H9 (cell line): ENCODE measurements at regions not wholly inside any gene's neighbourhood (a gene's known extent, or its start where the extent isn't known, plus 50 kb on each side); places are given as distances from the start of the nearest gene placed in this dataset.
A peak's percentile ranks its signal among the peaks of the same experiment; 100 is the strongest.

Source experiments
- DNase-seq: peaks from one replicate; pipeline ENCODE4 v3.0.0-alpha.2; 2017
- H2AFZ ChIP-seq: one replicate; pipeline ENCODE4 v1.6.1; 2013; ENCODE audit warnings: mild to moderate bottlenecking, low read length, control low read depth, moderate library complexity
- H2AK5ac ChIP-seq: 2 replicates; pipeline ENCODE4 v1.6.1; 2013; ENCODE audit warnings: low read length, control low read depth, mixed read lengths; ENCODE audit not compliant: insufficient read length
- H2BK120ac ChIP-seq: one replicate; pipeline ENCODE4 v1.6.1; 2013; ENCODE audit warnings: low read depth, mild to moderate bottlenecking, low read length, control low read depth, inconsistent platforms; ENCODE audit not compliant: poor library complexity, severe bottlenecking
- H2BK12ac ChIP-seq: 2 replicates; pipeline ENCODE4 v1.6.1; 2013; ENCODE audit warnings: low read length, control low read depth, mixed read lengths, low read depth; ENCODE audit not compliant: insufficient read length
- H2BK15ac ChIP-seq: 2 replicates; pipeline ENCODE4 v1.6.1; 2013; ENCODE audit warnings: low read depth, low read length, control low read depth
- H2BK20ac ChIP-seq: one replicate; pipeline ENCODE4 v1.6.1; 2013; ENCODE audit warnings: low read depth, mild to moderate bottlenecking, low read length, control low read depth, inconsistent platforms; ENCODE audit not compliant: poor library complexity, severe bottlenecking
- H2BK5ac ChIP-seq: 2 replicates; pipeline ENCODE4 v1.6.1; 2013; ENCODE audit warnings: low read length, control low read depth, mixed read lengths; ENCODE audit not compliant: insufficient read length
- H3K14ac ChIP-seq: 2 replicates; pipeline ENCODE4 v1.6.1; 2013; ENCODE audit warnings: low read length, control low read depth; ENCODE audit not compliant: insufficient read depth
- H3K18ac ChIP-seq: 2 replicates; pipeline ENCODE4 v1.6.1; 2013; ENCODE audit warnings: low read depth, mild to moderate bottlenecking, mixed read lengths, low read length, control low read depth; ENCODE audit not compliant: insufficient read length
- H3K23ac ChIP-seq: 2 replicates; pipeline ENCODE4 v1.6.1; 2013; ENCODE audit warnings: low read length, control low read depth, mixed read lengths, low read depth; ENCODE audit not compliant: insufficient read length
- H3K23me2 ChIP-seq: 2 replicates; pipeline ENCODE4 v1.6.1; 2013; ENCODE audit warnings: low read depth, mild to moderate bottlenecking, mixed read lengths, low read length, control low read depth; ENCODE audit not compliant: insufficient read length, poor library complexity, severe bottlenecking
- H3K27ac ChIP-seq: 2 replicates; pipeline ENCODE4 v1.5.1; 2013; ENCODE audit warnings: low read length, control low read depth, mixed read lengths, low read depth; ENCODE audit not compliant: insufficient read length
- H3K27me3 ChIP-seq: 2 replicates; pipeline ENCODE4 v1.6.1; 2013; ENCODE audit warnings: low read length, control low read depth, inconsistent platforms; ENCODE audit not compliant: insufficient read depth
- H3K4ac ChIP-seq: 2 replicates; pipeline ENCODE4 v1.6.1; 2013; ENCODE audit warnings: low read depth, mild to moderate bottlenecking, control low read depth, inconsistent platforms, low read length, moderate library complexity
- H3K4me1 ChIP-seq: 2 replicates; pipeline ENCODE4 v1.6.1; 2013; ENCODE audit warnings: low read length, control low read depth, inconsistent platforms; ENCODE audit not compliant: insufficient read depth
- H3K4me2 ChIP-seq: 2 replicates; pipeline ENCODE4 v1.6.1; 2013; ENCODE audit warnings: low read length, control low read depth, mixed read lengths; ENCODE audit not compliant: insufficient read length, insufficient read depth
- H3K56ac ChIP-seq: 2 replicates; pipeline ENCODE4 v1.6.1; 2013; ENCODE audit warnings: low read depth, mild to moderate bottlenecking, mixed read lengths, low read length, control low read depth; ENCODE audit not compliant: insufficient read length
- H3K79me1 ChIP-seq: 2 replicates; pipeline ENCODE4 v1.6.1; 2013; ENCODE audit warnings: low read depth, mild to moderate bottlenecking, moderate library complexity, low read length, control low read depth, inconsistent platforms; ENCODE audit not compliant: insufficient read depth, poor library complexity, severe bottlenecking
- H3K79me2 ChIP-seq: 2 replicates; pipeline ENCODE4 v1.6.1; 2013; ENCODE audit warnings: low read length, control low read depth, inconsistent platforms; ENCODE audit not compliant: insufficient read depth
- H3K9ac ChIP-seq: 2 replicates; pipeline ENCODE4 v1.6.1; 2013; ENCODE audit warnings: low read length, control low read depth, mixed read lengths; ENCODE audit not compliant: insufficient read length; ENCODE audit errors: extremely low read depth
- H3K9me3 ChIP-seq: one replicate; pipeline ENCODE4 v1.6.1; 2013; ENCODE audit warnings: low read depth, low read length, inconsistent platforms; ENCODE audit not compliant: control insufficient read depth
- H3T11ph ChIP-seq: one replicate; pipeline ENCODE4 v1.6.1; 2013; ENCODE audit warnings: mild to moderate bottlenecking, low read length, control low read depth, inconsistent platforms
- H4K20me1 ChIP-seq: one replicate; pipeline ENCODE4 v1.6.1; 2013; ENCODE audit not compliant: control insufficient read depth, insufficient read length, insufficient read depth
- H4K5ac ChIP-seq: 2 replicates; pipeline ENCODE4 v1.6.1; 2013; ENCODE audit warnings: low read depth, mild to moderate bottlenecking, mixed read lengths, low read length, control low read depth; ENCODE audit not compliant: insufficient read length
- H4K8ac ChIP-seq: replicated peaks from 2 replicates; pipeline ENCODE4 v1.6.1; 2013; ENCODE audit warnings: low read length, control low read depth, mixed read lengths, low read depth; ENCODE audit not compliant: insufficient read length
- H4K91ac ChIP-seq: 2 replicates; pipeline ENCODE4 v1.6.1; 2013; ENCODE audit warnings: low read depth, mild to moderate bottlenecking, moderate library complexity, mixed read lengths, low read length, control low read depth; ENCODE audit not compliant: insufficient read length
- H3K27ac Mint-ChIP-seq, 3 experiments: 2 replicates in 2 of 3; 3 replicates in 1 of 3; pipeline ENCODE4 v1.8.0; 2020 to 2021; ENCODE audit warnings: mixed read lengths in 3 of 3, mild to moderate bottlenecking in 1 of 3, moderate library complexity in 1 of 3
- H3K27me3 Mint-ChIP-seq: 2 replicates; pipeline ENCODE4 v1.8.0; 2021; ENCODE audit warnings: low read depth, mild to moderate bottlenecking, moderate library complexity, mixed read lengths
- H3K36me3 Mint-ChIP-seq, 3 experiments: 2 replicates in 2 of 3; 3 replicates in 1 of 3; pipeline ENCODE4 v1.8.0; 2020 to 2021; ENCODE audit warnings: low read depth in 3 of 3, mixed read lengths in 3 of 3; ENCODE audit not compliant: insufficient read depth in 1 of 3
- H3K4me1 Mint-ChIP-seq, 2 experiments: 2 replicates each; pipeline ENCODE4 v1.8.0; 2020; ENCODE audit warnings: mixed read lengths in 2 of 2
- H3K4me3 Mint-ChIP-seq, 2 experiments: 2 replicates in 1 of 2; 3 replicates in 1 of 2; pipeline ENCODE4 v1.8.0; 2020 to 2021; ENCODE audit warnings: mild to moderate bottlenecking in 2 of 2, mixed read lengths in 2 of 2, moderate library complexity in 1 of 2
- H3K9me3 Mint-ChIP-seq, 2 experiments: 2 replicates in 1 of 2; 3 replicates in 1 of 2; pipeline ENCODE4 v1.8.0; 2020; ENCODE audit warnings: mild to moderate bottlenecking in 2 of 2, mixed read lengths in 2 of 2, moderate library complexity in 1 of 2
- WGBS: extraction: QIAGEN DNeasy Blood & Tissue Kit; methylation state at CpG from one replicate; pipeline ENCODE4 v1.1.7; 2013; ENCODE audit warnings: missing lambda C conversion rate, low lambda C conversion rate, mixed read lengths; ENCODE audit not compliant: insufficient read length; ENCODE audit errors: extremely low coverage; 5-methylcytosine and 5-hydroxymethylcytosine counted together
- TF ChIP-seq, protein P1 (sequence below): fragments of 200-600 bp; sonication (generic); conservative IDR thresholded peaks from 3 replicates; pipeline ENCODE4 v1.8.0; 2021; ENCODE audit warnings: antibody characterized with exemption, mild to moderate bottlenecking

DNA sequence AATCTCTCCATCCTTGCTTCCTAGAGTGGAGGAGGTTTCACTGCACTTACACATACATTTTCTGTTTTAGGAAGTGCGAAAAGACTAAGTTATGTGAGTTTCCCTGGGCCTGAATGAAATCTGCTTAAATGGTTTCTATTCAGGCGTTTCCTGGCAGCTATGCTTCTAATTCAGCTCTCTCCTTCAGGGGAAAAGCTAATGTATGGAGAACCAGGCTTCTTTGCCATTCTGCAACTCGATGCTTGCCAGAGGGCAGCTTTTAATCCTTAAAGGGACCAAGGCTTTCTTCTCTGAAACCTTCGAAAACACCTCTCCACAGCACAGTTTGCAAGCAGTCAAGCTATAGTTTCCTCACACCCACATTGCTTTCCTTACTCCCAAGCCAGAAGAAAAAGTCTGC, 89.5 kb upstream of the ARX start:
- Histone ChIP-seq H2BK120ac (no peak overlapping the region), H3K14ac (no peak overlapping the region), H3T11ph (no peak overlapping the region), H2AFZ (no peak overlapping the region), H2BK12ac (no peak overlapping the region), H3K56ac (no peak overlapping the region), H2BK5ac (no peak overlapping the region), H3K18ac (no peak overlapping the region), H2AK5ac (no peak overlapping the region), H3K4me2 (no peak overlapping the region), H3K9me3 (no peaks in the 10 kb centered on the region), H2BK20ac (no peak overlapping the region), H2BK15ac (no peak overlapping the region), H3K27ac (no peak overlapping the region), H3K9ac (no peak overlapping the region), H3K23ac (no peak overlapping the region), H3K79me1 (no peaks in the 10 kb centered on the region), H3K23me2 (no peaks in the 10 kb centered on the region), H3K4ac (no peak overlapping the region), H3K79me2 (no peaks in the 10 kb centered on the region), H4K5ac (no peak overlapping the region), H4K20me1 (no peaks in the 10 kb centered on the region), H3K27me3 (no peaks in the 10 kb centered on the region), H4K8ac (no peak overlapping the region), H4K91ac (no peak overlapping the region), H3K4me1 (peaks cover 3% of the 10 kb centered on the region; the same call in 1 of the 2 replicates)
- DNase-seq, result peak; percentile 32
- TF ChIP-seq, protein P1, sequence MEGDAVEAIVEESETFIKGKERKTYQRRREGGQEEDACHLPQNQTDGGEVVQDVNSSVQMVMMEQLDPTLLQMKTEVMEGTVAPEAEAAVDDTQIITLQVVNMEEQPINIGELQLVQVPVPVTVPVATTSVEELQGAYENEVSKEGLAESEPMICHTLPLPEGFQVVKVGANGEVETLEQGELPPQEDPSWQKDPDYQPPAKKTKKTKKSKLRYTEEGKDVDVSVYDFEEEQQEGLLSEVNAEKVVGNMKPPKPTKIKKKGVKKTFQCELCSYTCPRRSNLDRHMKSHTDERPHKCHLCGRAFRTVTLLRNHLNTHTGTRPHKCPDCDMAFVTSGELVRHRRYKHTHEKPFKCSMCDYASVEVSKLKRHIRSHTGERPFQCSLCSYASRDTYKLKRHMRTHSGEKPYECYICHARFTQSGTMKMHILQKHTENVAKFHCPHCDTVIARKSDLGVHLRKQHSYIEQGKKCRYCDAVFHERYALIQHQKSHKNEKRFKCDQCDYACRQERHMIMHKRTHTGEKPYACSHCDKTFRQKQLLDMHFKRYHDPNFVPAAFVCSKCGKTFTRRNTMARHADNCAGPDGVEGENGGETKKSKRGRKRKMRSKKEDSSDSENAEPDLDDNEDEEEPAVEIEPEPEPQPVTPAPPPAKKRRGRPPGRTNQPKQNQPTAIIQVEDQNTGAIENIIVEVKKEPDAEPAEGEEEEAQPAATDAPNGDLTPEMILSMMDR, result no peak
- Mint-ChIP-seq H3K36me3 (peaks cover 0 to 6% (median 0%) of the 10 kb centered on the region in 3 experiments; a peak in 2 of 7 replicates), H3K4me1 (peaks cover 14 to 18% of the 10 kb centered on the region in 2 experiments), H3K27me3 (no peaks in the 10 kb centered on the region), H3K4me3 (no peak overlapping the region; a peak in 1 of 5 replicates), H3K27ac (peak overlapping the region in 2 of 3 experiments; percentile 34 to 74; a peak in 3 of 7 replicates), H3K9me3 (peaks cover 4% of the 10 kb centered on the region in 2 experiments; a peak in 2 of 5 replicates)
- WGBS, result no CpG with 5 or more reads among the region's 4 CpGs
